ENCODE measurements at regions not wholly inside any gene's neighbourhood (a gene's known extent, or its start where the extent isn't known, plus 50 kb on each side); places are given as distances from the start of the nearest gene placed in this dataset.

- Histone ChIP-seq H3K4me1 (replicated peaks in 1 of 2) (no peaks in the 10 kb centered on the region), H3K9me3 (replicated peaks in 1 of 3) (no peaks in the 10 kb centered on the region), H3K4me3 (no peak overlapping the region), H3K27me3 (no peaks in the 10 kb centered on the region), H3K27ac (no peak overlapping the region), H3K36me3 (replicated peaks in 1 of 2) (no peaks in the 10 kb centered on the region)
- no peak for TF ChIP-seq POLR2A (IDR thresholded peaks at IDR 0.05)
- TF ChIP-seq, protein P1, sequence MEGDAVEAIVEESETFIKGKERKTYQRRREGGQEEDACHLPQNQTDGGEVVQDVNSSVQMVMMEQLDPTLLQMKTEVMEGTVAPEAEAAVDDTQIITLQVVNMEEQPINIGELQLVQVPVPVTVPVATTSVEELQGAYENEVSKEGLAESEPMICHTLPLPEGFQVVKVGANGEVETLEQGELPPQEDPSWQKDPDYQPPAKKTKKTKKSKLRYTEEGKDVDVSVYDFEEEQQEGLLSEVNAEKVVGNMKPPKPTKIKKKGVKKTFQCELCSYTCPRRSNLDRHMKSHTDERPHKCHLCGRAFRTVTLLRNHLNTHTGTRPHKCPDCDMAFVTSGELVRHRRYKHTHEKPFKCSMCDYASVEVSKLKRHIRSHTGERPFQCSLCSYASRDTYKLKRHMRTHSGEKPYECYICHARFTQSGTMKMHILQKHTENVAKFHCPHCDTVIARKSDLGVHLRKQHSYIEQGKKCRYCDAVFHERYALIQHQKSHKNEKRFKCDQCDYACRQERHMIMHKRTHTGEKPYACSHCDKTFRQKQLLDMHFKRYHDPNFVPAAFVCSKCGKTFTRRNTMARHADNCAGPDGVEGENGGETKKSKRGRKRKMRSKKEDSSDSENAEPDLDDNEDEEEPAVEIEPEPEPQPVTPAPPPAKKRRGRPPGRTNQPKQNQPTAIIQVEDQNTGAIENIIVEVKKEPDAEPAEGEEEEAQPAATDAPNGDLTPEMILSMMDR (IDR thresholded peaks at IDR 0.05) = no peak
- intact Hi-C loops (cut with DNase I) = no loop called here
- 67 to 80% (median 75%) methylated on average over 4 of the region's 4 CpGs for whole genome bisulfite sequencing, 4 donors
- peak in 2 of 7 donors; percentile 4 to 51 for DNase-seq
Measured at GRCh38 chr1:90616395-90616794, 100.7 kb downstream of the BARHL2 start.

DNA sequence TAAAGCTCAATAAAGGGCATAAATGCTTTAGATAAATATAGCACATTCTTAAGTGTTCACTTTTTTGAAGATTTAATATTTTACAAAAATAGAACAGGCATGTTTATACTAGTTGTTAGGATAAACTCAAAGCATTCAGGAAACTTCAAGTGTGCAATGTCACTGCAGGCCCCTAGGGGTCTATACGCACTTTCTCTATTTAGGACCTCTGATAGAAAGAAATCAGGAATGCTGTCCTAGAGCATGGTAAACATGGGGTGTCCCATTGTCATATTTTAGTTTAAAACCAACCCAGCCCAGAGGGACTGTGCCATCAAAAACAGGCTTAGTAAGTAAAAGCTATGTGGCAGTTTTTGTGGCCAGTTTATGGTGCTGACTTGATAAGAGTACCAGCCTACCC, 102.2 kb downstream of the BARHL2 start:
- WGBS, 4 donors = 60 to 74% (median 70%) methylated on average over 1 of the region's 1 CpG
- Histone ChIP-seq H3K27ac (no peak overlapping the region), H3K4me1 (replicated peaks in 1 of 2) (no peaks in the 10 kb centered on the region), H3K4me3 (no peak overlapping the region), H3K9me3 (replicated peaks in 1 of 3) (no peaks in the 10 kb centered on the region), H3K27me3 (no peaks in the 10 kb centered on the region), H3K36me3 (replicated peaks in 1 of 2) (no peaks in the 10 kb centered on the region)
- intact Hi-C loops (cut with DNase I) = no loop called here
- no peak for DNase-seq
- TF ChIP-seq, protein P1 (IDR thresholded peaks at IDR 0.05) = peak in 1 of 6 experiments; percentile 25
- no peak for TF ChIP-seq POLR2A (IDR thresholded peaks at IDR 0.05)

- no peak overlapping the region for H3K27ac ChIP-seq
- no peaks in the 10 kb centered on the region for H3K9me3 ChIP-seq (replicated peaks in 1 of 3)
- intact Hi-C loops (cut with DNase I) = no loop called here
- no peak for DNase-seq
- H3K27me3 ChIP-seq = no peaks in the 10 kb centered on the region
- no peaks in the 10 kb centered on the region for H3K4me1 ChIP-seq (replicated peaks in 1 of 2)
- 17 to 34% (median 26%) methylated on average over 5 of the region's 5 CpGs for WGBS, 4 donors
- no peak overlapping the region for H3K4me3 ChIP-seq
- TF ChIP-seq POLR2A (IDR thresholded peaks at IDR 0.05) = no peak
- TF ChIP-seq, protein P1 (IDR thresholded peaks at IDR 0.05) = no peak
- no peaks in the 10 kb centered on the region for H3K36me3 ChIP-seq (replicated peaks in 1 of 2)
Measured at GRCh38 chr1:90613371-90613770, 103.7 kb downstream of the BARHL2 start.

DNA sequence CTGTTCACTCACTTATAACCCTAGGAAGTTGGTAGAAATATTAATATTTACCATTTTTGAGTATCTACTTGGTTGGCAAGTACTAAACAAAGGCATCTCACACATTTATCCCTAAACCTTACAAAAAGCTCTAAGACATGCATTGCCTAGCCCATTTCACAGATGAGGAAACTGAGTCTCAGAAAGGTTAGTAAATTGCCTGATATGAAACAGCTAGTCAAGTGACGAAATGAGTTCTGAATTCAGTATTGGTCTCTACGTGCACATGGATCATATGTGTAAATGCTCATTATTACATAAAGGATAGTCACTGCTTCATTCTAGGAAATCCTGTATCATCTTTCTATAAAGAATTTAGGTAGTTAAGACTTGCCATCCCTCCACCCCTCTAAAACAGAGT, 105.1 kb downstream of the BARHL2 start:
- H3K27me3 ChIP-seq = no peaks in the 10 kb centered on the region

More for the DNA sequence above, 105.1 kb downstream of the BARHL2 start:
- intact Hi-C loops (cut with DNase I) = no loop called here
- H3K4me3 ChIP-seq = no peak overlapping the region
- DNase-seq = no peak
- H3K4me1 ChIP-seq (replicated peaks in 1 of 2) = no peaks in the 10 kb centered on the region
- no peaks in the 10 kb centered on the region for H3K36me3 ChIP-seq (replicated peaks in 1 of 2)
- no peaks in the 10 kb centered on the region for H3K9me3 ChIP-seq (replicated peaks in 1 of 3)
- TF ChIP-seq, protein P1 (IDR thresholded peaks at IDR 0.05) = no peak
- no peak for TF ChIP-seq POLR2A (IDR thresholded peaks at IDR 0.05)
- WGBS, 4 donors = 77 to 95% (median 80%) methylated on average over 2 of the region's 2 CpGs
- no peak overlapping the region for H3K27ac ChIP-seq

Data from adrenal gland (tissue), 9 donors.